Peyer's patch (tissue), 4 donors: ENCODE measurements at regions not wholly inside any gene's neighbourhood (a gene's known extent, or its start where the extent isn't known, plus 50 kb on each side); places are given as distances from the start of the nearest gene placed in this dataset.

Experiments used
- CTCF ChIP-seq, 6 experiments: fragments of 450-650 bp in 4 of 6; fragments of 200-600 bp in 2 of 6; sonication (generic) in 1 of 6; IDR thresholded peaks; one replicate each; pipeline ENCODE4 v1.5.1; 2017 to 2019; ENCODE audit warnings: antibody characterized with exemption in 6 of 6, mild to moderate bottlenecking in 3 of 6, moderate library complexity in 1 of 6
- POLR2A ChIP-seq, 2 donors: fragments of 450-650 bp; IDR thresholded peaks; one replicate each; pipeline ENCODE4 v1.5.1; 2017; ENCODE audit warnings: antibody characterized with exemption in 2 of 2, mild to moderate bottlenecking in 2 of 2, moderate library complexity in 2 of 2

- TF ChIP-seq CTCF (IDR thresholded peaks at IDR 0.05): no peak
- TF ChIP-seq POLR2A (IDR thresholded peaks at IDR 0.05): no peak
These were observed 92.4 kb upstream of the MAFB start for GRCh38 chr20:40781327-40782042.
